ENCODE measurements at regions not wholly inside any gene's neighbourhood (a gene's known extent, or its start where the extent isn't known, plus 50 kb on each side); places are given as distances from the start of the nearest gene placed in this dataset.

DNA sequence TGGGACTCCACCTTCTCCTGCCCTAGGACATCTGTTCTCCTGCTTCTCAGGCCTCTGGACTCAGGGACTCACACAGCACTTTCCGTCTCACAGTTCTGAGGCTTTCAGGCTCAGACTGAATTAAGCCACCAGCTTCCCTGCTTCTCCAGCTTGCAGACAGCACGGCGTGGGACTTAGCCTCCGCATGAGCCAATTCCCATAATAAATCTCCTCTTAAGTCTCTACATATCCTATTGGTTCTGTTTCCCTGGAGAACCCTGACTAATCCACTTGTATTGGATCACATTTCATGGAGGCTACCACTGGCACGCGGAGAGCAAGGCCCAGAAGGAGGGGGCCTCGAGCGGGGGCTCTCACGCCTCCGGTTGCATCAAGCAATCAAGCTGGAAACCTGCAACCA, 1313.6 kb downstream of the TBC1D22A start:
- Histone ChIP-seq H3K4me1 (ENCODE audit: control insufficient read depth, insufficient read depth, low read length) (peaks cover 2% of the 10 kb centered on the region), H3K27ac (ENCODE audit: low read length) (no peak overlapping the region), H3K9ac (ENCODE audit: low read length in 2 of 2) (no peak overlapping the region), H3K27me3 (ENCODE audit: control insufficient read depth in 1 of 2, insufficient read depth in 2 of 2, low read length in 2 of 2) (peaks cover 0 to 9% of the 10 kb centered on the region in 2 donors), H3K9me3 (ENCODE audit: control insufficient read depth in 2 of 2, low read length in 2 of 2) (no peaks in the 10 kb centered on the region), H3K4me3 (ENCODE audit: low read length in 2 of 2) (no peak overlapping the region), H3K36me3 (ENCODE audit: control insufficient read depth in 2 of 2, insufficient read depth in 2 of 2, low read length in 2 of 2) (no peaks in the 10 kb centered on the region)

DNA sequence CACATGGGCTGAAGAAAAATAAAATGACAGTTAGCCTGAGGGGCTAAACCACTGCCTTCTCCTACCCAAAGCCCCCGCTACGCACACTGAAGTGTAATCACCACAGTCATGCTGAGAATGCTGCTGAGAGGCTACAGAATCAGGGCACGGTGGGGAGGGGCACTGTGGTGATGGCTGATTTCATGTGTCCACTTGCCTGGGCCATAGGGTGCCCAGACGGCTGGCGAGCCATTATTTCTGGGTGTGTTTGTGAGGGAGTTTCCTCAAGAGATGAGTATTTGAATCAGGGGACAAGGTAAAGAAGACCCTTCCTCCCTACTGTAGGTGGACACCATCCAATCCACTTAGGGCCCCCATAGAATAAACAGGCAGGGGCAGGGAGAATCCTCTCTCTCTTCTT, 1313.2 kb downstream of the TBC1D22A start:
- Histone ChIP-seq H3K9ac (ENCODE audit: low read length in 2 of 2) (no peak overlapping the region), H3K27me3 (ENCODE audit: control insufficient read depth in 1 of 2, insufficient read depth in 2 of 2, low read length in 2 of 2) (peaks cover 0 to 7% of the 10 kb centered on the region in 2 donors), H3K9me3 (ENCODE audit: control insufficient read depth in 2 of 2, low read length in 2 of 2) (no peaks in the 10 kb centered on the region)

DNA sequence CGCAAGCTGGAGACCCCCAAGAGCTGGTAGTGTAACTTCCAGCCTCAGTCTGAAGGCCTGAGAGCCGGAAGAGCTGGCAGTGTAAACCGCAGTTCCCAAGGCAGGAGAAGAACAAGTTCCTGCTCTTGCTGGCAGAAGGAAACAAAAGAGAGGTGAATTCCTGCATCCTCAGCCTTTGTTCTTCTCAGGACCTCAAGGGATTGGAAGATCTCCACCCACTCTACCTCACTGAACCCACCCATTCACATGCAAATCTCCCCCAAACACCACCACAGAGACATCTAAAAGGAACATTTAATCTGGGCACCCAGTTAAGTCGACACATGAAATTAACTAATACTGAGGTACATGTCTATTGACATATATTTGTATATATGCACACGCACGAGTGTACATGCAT, 1310.3 kb downstream of the TBC1D22A start:
- Histone ChIP-seq H3K9ac (ENCODE audit: low read length in 2 of 2) (no peak overlapping the region), H3K4me1 (ENCODE audit: control insufficient read depth, insufficient read depth, low read length) (peaks cover 2% of the 10 kb centered on the region), H3K4me3 (ENCODE audit: low read length in 2 of 2) (no peak overlapping the region), H3K27ac (ENCODE audit: low read length) (no peak overlapping the region), H3K9me3 (ENCODE audit: control insufficient read depth in 2 of 2, low read length in 2 of 2) (peaks cover 0 to 5% of the 10 kb centered on the region in 2 donors), H3K36me3 (ENCODE audit: control insufficient read depth in 2 of 2, insufficient read depth in 2 of 2, low read length in 2 of 2) (no peaks in the 10 kb centered on the region), H3K27me3 (ENCODE audit: control insufficient read depth in 1 of 2, insufficient read depth in 2 of 2, low read length in 2 of 2) (peaks cover 0 to 7% of the 10 kb centered on the region in 2 donors)

More for the DNA sequence above, 1313.2 kb downstream of the TBC1D22A start:
- peaks cover 2% of the 10 kb centered on the region for H3K4me1 ChIP-seq (ENCODE audit: control insufficient read depth, insufficient read depth, low read length)
- H3K4me3 ChIP-seq (ENCODE audit: low read length in 2 of 2), result no peak overlapping the region
- H3K36me3 ChIP-seq (ENCODE audit: control insufficient read depth in 2 of 2, insufficient read depth in 2 of 2, low read length in 2 of 2), result no peaks in the 10 kb centered on the region
- no peak overlapping the region for H3K27ac ChIP-seq (ENCODE audit: low read length)

DNA sequence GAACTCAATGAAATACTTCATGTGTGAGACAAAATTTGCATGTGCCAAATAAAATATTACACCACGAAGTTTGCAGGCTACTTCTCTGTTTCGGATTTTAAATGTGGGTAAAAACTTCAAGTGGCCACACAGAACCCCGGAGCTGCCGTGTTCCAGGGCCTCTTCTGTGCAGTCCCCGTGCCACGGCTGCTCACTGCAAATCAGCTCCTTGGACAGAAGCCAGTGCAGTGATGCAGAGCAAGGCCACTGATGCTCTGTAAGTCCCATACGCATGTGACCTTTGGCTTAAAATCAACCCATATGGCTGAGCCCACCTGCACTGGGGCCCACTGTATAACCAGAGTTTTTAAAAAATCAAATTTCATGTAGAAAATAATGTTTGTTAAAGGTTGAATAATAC, 1309.4 kb downstream of the TBC1D22A start:
- no peak overlapping the region for H3K27ac ChIP-seq (ENCODE audit: low read length)
- H3K27me3 ChIP-seq (ENCODE audit: control insufficient read depth in 1 of 2, insufficient read depth in 2 of 2, low read length in 2 of 2), result peaks cover 0 to 5% of the 10 kb centered on the region in 2 donors

DNA sequence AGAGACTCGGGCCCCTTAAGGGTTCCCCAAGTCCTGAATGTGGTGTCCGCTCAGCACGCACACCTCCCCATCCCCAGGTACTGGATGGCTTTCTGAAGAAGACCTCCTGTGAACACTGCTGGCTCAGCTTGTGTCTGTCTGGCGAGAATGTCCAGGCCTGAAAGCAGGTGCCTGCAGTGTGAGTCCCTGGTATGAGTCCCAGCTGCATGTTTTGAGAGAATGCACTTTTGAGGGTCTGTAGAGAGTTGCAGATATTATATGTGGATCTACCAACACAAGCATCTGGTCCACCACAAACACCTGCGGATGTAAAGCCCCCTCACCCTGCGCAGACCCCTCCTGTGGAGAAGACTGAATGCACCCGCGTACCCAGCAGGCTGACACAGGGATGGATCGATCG, 1308.9 kb downstream of the TBC1D22A start:
- Histone ChIP-seq H3K4me3 (ENCODE audit: low read length in 2 of 2) (no peak overlapping the region), H3K27ac (ENCODE audit: low read length) (no peak overlapping the region), H3K9ac (ENCODE audit: low read length in 2 of 2) (no peak overlapping the region), H3K9me3 (ENCODE audit: control insufficient read depth in 2 of 2, low read length in 2 of 2) (peaks cover 0 to 5% of the 10 kb centered on the region in 2 donors), H3K36me3 (ENCODE audit: control insufficient read depth in 2 of 2, insufficient read depth in 2 of 2, low read length in 2 of 2) (no peaks in the 10 kb centered on the region), H3K4me1 (ENCODE audit: control insufficient read depth, insufficient read depth, low read length) (peaks cover 2% of the 10 kb centered on the region), H3K27me3 (ENCODE audit: control insufficient read depth in 1 of 2, insufficient read depth in 2 of 2, low read length in 2 of 2) (peaks cover 0 to 5% of the 10 kb centered on the region in 2 donors)

More for the DNA sequence above, 1309.4 kb downstream of the TBC1D22A start:
- peaks cover 0 to 5% of the 10 kb centered on the region in 2 donors for H3K9me3 ChIP-seq (ENCODE audit: control insufficient read depth in 2 of 2, low read length in 2 of 2)
- no peak overlapping the region for H3K9ac ChIP-seq (ENCODE audit: low read length in 2 of 2)
- H3K4me1 ChIP-seq (ENCODE audit: control insufficient read depth, insufficient read depth, low read length), result peaks cover 2% of the 10 kb centered on the region
- H3K4me3 ChIP-seq (ENCODE audit: low read length in 2 of 2), result no peak overlapping the region
- no peaks in the 10 kb centered on the region for H3K36me3 ChIP-seq (ENCODE audit: control insufficient read depth in 2 of 2, insufficient read depth in 2 of 2, low read length in 2 of 2)

DNA sequence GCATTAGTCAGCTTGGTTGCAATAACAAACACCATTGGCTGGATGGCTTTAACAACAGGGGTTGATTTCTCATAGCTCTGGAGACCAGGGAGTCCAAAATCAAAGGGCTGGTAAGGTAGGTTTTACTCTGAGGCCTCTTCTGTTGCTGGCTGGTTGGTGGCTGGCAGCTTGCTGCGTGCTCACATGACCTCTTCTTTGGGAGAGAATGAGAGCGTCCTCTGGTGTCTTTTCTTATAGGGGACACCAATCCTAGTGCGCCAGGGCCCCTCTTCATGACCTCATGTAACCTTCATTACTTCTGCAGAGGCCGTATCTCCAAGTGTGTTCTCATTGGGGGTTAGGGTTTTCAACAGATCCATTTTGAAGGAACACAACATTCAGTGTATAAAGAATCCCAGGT, 1308.3 kb downstream of the TBC1D22A start:
- Histone ChIP-seq H3K9ac (ENCODE audit: low read length in 2 of 2) (no peak overlapping the region), H3K27me3 (ENCODE audit: control insufficient read depth in 1 of 2, insufficient read depth in 2 of 2, low read length in 2 of 2) (peaks cover 0 to 5% of the 10 kb centered on the region in 2 donors), H3K36me3 (ENCODE audit: control insufficient read depth in 2 of 2, insufficient read depth in 2 of 2, low read length in 2 of 2) (no peaks in the 10 kb centered on the region), H3K4me1 (ENCODE audit: control insufficient read depth, insufficient read depth, low read length) (peaks cover 2% of the 10 kb centered on the region), H3K4me3 (ENCODE audit: low read length in 2 of 2) (no peak overlapping the region), H3K27ac (ENCODE audit: low read length) (no peak overlapping the region), H3K9me3 (ENCODE audit: control insufficient read depth in 2 of 2, low read length in 2 of 2) (peaks cover 0 to 5% of the 10 kb centered on the region in 2 donors)

DNA sequence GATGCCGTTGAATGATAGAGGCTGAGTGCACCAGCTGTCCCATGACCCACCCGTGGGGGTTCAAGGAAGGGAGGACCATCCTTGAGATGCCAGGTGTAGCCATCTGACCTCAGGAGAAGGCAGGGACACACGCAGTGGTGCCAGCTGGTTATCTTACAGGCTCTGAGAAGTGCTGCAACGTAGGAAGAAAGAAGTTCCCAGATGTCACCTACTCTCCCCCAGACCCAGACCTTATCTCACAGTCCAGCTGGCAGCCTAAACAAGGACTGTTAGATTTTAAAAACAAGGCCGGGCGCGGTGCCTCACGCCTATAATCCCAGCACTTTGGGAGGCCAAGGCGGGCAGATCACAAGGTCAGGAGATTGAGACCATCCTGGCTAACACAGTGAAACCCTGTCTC, 1307.6 kb downstream of the TBC1D22A start:
- H3K9ac ChIP-seq (ENCODE audit: low read length in 2 of 2), result no peak overlapping the region
- no peak overlapping the region for H3K27ac ChIP-seq (ENCODE audit: low read length)
- H3K36me3 ChIP-seq (ENCODE audit: control insufficient read depth in 2 of 2, insufficient read depth in 2 of 2, low read length in 2 of 2), result no peaks in the 10 kb centered on the region
- H3K27me3 ChIP-seq (ENCODE audit: control insufficient read depth in 1 of 2, insufficient read depth in 2 of 2, low read length in 2 of 2), result peaks cover 0 to 5% of the 10 kb centered on the region in 2 donors
- H3K9me3 ChIP-seq (ENCODE audit: control insufficient read depth in 2 of 2, low read length in 2 of 2), result peaks cover 0 to 5% of the 10 kb centered on the region in 2 donors
- H3K4me3 ChIP-seq (ENCODE audit: low read length in 2 of 2), result no peak overlapping the region
- H3K4me1 ChIP-seq (ENCODE audit: control insufficient read depth, insufficient read depth, low read length), result no peaks in the 10 kb centered on the region

DNA sequence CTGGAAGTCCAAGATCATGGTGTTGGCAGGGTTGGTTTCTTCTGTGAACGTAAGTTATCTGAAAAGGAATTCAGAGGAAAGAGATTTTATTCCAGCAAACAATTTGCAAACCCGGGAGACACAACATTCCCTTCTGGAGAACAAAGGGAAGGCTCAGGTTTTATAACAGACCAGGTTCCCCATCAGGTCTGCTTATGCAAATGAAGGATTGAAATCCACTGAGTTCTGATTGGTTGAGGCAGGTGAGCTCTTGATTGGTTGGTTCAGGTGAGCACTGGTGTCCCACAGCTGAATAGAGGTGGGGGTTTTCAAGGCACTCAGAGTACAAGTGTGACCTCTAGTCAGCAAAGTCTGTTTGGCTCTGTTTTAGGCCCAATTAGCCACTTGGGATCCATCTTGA, 1306.8 kb downstream of the TBC1D22A start:
- Histone ChIP-seq H3K27ac (ENCODE audit: low read length) (no peak overlapping the region), H3K4me3 (ENCODE audit: low read length in 2 of 2) (no peak overlapping the region), H3K36me3 (ENCODE audit: control insufficient read depth in 2 of 2, insufficient read depth in 2 of 2, low read length in 2 of 2) (no peaks in the 10 kb centered on the region), H3K9me3 (ENCODE audit: control insufficient read depth in 2 of 2, low read length in 2 of 2) (peaks cover 0 to 5% of the 10 kb centered on the region in 2 donors), H3K9ac (ENCODE audit: low read length in 2 of 2) (no peak overlapping the region), H3K27me3 (ENCODE audit: control insufficient read depth in 1 of 2, insufficient read depth in 2 of 2, low read length in 2 of 2) (no peaks in the 10 kb centered on the region), H3K4me1 (ENCODE audit: control insufficient read depth, insufficient read depth, low read length) (no peaks in the 10 kb centered on the region)

DNA sequence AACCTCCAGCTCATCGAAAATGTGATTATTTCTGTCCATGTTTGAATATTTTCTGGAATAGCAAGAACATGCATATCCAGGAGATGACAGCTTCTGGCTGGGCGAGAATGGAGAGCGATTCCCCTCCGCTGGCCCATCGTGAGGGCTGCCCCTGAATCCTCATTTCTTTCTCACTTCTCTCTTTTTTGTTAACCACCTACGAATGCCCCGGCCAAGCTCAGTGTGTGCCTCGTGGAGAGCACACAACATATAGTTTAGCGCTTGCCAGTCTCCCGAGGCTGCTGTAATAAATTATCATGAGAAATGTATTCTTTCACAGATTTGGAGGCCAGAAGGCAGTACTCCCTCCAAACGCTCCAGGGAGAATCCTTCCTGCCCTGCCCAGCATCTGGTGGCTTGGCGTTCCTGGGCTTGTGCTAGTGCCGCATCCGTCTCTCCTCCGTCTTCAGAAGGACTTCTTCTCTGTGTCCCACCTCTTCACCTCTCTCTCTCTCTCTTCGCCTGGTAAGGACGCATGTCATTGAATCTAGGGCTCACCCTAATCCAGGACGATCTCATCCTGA, 1306.0 kb downstream of the TBC1D22A start:
- H3K4me3 ChIP-seq (ENCODE audit: low read length in 2 of 2), result no peak overlapping the region
- H3K27me3 ChIP-seq (ENCODE audit: control insufficient read depth in 1 of 2, insufficient read depth in 2 of 2, low read length in 2 of 2), result no peaks in the 10 kb centered on the region
- H3K9ac ChIP-seq (ENCODE audit: low read length in 2 of 2), result no peak overlapping the region
- H3K4me1 ChIP-seq (ENCODE audit: control insufficient read depth, insufficient read depth, low read length), result no peaks in the 10 kb centered on the region
- peaks cover 0 to 5% of the 10 kb centered on the region in 2 donors for H3K9me3 ChIP-seq (ENCODE audit: control insufficient read depth in 2 of 2, low read length in 2 of 2)
- H3K27ac ChIP-seq (ENCODE audit: low read length), result no peak overlapping the region
- no peaks in the 10 kb centered on the region for H3K36me3 ChIP-seq (ENCODE audit: control insufficient read depth in 2 of 2, insufficient read depth in 2 of 2, low read length in 2 of 2)

DNA sequence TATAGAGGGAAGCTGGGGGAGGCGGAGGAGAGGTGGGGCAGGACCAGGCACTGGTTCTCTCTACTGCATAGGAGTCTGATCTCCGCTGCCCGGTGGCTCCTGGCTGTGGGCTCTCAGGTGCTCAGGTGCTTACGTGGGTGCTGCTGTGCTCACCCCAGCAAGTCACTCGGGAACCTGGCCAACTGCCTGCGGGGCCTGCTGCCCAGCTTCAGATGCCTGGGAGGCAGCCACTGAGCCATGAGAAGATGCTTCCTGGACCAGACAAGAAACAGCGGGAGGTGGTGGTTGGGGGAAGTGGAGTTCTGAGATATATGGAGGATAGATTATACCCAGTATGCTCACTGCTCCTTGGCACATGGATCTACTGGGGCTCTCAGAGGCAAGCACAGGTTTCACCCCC, 1303.4 kb downstream of the TBC1D22A start:
- Histone ChIP-seq H3K9me3 (ENCODE audit: control insufficient read depth in 2 of 2, low read length in 2 of 2) (peaks cover 0 to 5% of the 10 kb centered on the region in 2 donors), H3K4me3 (ENCODE audit: low read length in 2 of 2) (no peak overlapping the region), H3K27ac (ENCODE audit: low read length) (no peak overlapping the region), H3K36me3 (ENCODE audit: control insufficient read depth in 2 of 2, insufficient read depth in 2 of 2, low read length in 2 of 2) (no peaks in the 10 kb centered on the region), H3K4me1 (ENCODE audit: control insufficient read depth, insufficient read depth, low read length) (no peaks in the 10 kb centered on the region), H3K27me3 (ENCODE audit: control insufficient read depth in 1 of 2, insufficient read depth in 2 of 2, low read length in 2 of 2) (no peaks in the 10 kb centered on the region), H3K9ac (ENCODE audit: low read length in 2 of 2) (no peak overlapping the region)

DNA sequence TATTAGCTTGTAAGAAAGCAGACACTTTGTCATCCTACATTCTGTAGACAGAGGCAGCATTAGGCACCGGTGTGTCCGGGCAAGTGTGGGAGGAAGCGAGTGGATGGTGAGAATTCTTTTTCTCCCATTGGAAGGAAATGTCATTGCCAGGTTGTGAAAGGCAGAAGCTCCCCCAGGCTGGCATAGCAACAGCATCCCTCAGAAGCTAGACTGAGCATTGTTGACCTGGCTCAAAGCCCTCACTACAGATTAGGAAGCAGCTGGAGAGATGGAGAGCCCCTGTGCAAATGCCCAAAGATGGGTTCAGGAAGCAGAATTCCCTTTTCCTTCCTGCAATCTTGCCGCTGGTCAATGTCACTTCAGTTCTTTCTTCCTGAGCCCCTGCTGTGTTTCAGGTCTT, 1299.3 kb downstream of the TBC1D22A start:
- no peak overlapping the region for H3K9ac ChIP-seq (ENCODE audit: low read length in 2 of 2)
- H3K4me3 ChIP-seq (ENCODE audit: low read length in 2 of 2), result no peak overlapping the region
- H3K36me3 ChIP-seq (ENCODE audit: control insufficient read depth in 2 of 2, insufficient read depth in 2 of 2, low read length in 2 of 2), result no peaks in the 10 kb centered on the region
- H3K27me3 ChIP-seq (ENCODE audit: control insufficient read depth in 1 of 2, insufficient read depth in 2 of 2, low read length in 2 of 2), result peaks cover 0 to 2% of the 10 kb centered on the region in 2 donors
- H3K4me1 ChIP-seq (ENCODE audit: control insufficient read depth, insufficient read depth, low read length), result no peaks in the 10 kb centered on the region
- H3K27ac ChIP-seq (ENCODE audit: low read length), result no peak overlapping the region
- H3K9me3 ChIP-seq (ENCODE audit: control insufficient read depth in 2 of 2, low read length in 2 of 2), result peaks cover 0 to 2% of the 10 kb centered on the region in 2 donors

All from stomach smooth muscle (tissue), 2 donors.